ENCODE measurements at regions not wholly inside any gene's neighbourhood (a gene's known extent, or its start where the extent isn't known, plus 50 kb on each side); places are given as distances from the start of the nearest gene placed in this dataset.

DNA sequence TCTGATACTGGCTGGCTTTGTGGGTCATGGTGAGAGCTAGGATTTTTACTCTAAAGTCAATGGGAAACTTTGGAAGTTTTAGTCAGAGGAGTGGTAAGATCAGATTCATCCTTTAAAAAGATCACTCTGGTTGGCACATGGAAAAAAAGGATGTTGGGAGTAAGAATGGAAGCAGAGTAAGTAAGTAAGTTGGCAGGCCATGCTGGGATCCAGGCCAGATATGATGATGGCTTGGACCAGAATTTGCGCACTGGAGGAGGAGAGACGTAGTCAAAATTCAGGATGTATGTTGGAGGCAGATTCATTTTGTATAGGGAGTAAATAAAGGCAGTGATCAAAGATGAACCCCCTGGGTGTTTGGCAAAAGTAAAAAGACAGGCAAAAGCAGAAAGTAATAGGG is 283.3 kb upstream of the THSD7B start:
- no peak for DNase-seq (ENCODE audit: low read depth in 4 of 4, low spot score in 1 of 4)

DNA sequence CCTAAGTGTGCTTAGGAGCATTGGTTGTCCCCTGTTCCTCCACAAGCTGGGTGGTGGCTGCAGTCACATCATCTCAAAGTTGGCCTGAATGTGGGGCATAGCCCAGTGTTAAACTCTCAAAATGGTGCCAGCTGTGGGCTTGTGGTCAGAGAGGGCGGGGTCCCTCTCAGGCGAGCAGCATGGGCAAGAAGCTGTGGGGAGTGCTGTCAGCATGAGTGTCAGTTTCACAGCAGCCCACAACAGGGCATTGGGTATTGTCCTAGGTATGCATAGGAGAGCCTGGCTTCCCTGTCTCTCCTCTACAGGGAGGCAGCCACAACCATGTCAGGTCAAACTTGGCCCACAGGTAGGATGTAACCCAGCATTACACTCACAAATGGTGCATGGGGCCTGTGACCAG is 285.6 kb upstream of the THSD7B start:
- no peak for DNase-seq (ENCODE audit: low read depth in 4 of 4, low spot score in 1 of 4)

DNA sequence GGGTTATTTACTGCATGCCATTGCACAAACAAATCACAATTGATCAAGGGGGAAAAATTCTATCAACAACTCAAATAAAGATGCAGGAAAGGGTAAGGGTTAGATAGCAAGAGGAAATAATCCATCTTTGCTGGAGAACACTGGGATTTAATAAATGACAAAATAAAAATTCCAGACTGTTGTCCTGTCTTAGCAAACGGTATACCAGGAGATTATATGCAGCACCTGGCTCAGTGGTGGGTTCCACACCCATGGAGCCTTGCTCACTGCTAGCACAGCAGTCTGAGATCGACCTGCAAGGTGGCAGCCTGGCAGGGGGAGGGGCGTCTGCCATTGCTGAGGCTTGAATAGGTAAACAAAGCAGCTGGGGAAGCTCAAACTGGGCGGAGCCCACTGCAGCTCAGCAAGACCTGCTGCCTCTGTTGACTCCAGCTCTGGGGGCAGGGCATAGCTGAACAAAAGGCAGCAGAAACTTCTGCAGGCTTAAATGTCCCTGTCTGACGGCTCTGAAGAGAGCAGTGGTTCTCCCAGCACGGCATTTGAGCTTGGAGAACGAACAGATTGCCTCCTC is 296.5 kb upstream of the THSD7B start:
- DNase-seq (ENCODE audit: low read depth in 4 of 4, low spot score in 1 of 4), result no peak

DNA sequence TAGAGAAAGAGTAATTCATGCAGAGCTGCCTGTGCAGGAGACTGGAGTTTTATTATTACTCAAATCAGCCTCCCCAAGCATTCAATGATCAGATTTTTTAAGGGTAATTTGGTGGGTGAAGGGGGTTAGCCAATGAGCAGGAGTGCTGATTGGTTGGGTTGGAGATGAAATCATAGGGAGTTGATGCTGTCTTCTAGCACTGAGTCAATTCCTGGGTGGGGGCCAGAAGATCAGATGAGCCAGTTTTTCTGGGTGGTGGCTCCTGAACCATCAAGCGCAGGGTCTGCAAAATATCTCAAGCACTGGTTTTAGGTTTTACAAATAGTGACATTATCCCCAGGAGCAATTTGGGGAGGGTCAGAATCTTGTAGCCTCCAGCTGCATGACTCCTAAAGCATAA is 312.8 kb upstream of the THSD7B start:
- no peak for DNase-seq (ENCODE audit: low read depth in 4 of 4, low spot score in 1 of 4)

DNA sequence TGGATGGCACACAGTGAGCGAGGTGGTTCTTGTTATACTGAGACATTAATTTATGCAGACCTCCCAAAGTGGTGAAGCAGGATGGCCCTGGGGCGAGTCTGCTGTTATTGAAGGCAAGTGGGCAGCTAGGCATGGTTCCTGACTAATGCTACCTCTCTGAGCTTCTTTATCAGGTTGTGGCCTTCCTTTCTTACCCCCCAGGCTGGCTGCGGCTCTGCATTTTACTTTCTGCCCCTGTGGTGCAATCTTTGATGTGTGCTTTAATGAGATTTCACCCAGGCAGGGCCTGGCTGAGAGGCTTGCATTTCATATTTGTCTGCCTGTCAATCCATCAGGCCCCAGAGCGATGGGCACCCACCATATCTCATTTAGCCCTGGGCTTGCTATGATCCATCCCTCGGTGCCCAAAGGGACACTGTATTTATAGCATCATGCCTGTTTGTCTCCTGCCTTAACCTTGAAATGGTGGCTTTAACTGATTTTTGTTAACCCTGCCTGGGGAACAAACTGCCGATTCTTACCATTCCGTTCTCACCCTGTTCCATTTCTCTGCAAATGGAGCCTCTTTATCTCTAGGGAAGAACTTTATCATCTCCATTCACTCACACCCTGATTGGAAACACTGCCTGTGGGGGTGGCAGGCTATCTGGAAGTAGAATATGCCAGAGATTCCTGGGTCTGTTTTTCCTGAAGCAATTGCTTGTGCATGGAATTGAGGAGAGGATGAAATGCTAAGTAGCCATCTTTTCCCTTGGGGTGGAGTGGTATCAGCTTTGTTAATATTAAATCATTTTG is 316.2 kb upstream of the THSD7B start:
- DNase-seq (ENCODE audit: low read depth in 4 of 4, low spot score in 1 of 4), result no peak

DNA sequence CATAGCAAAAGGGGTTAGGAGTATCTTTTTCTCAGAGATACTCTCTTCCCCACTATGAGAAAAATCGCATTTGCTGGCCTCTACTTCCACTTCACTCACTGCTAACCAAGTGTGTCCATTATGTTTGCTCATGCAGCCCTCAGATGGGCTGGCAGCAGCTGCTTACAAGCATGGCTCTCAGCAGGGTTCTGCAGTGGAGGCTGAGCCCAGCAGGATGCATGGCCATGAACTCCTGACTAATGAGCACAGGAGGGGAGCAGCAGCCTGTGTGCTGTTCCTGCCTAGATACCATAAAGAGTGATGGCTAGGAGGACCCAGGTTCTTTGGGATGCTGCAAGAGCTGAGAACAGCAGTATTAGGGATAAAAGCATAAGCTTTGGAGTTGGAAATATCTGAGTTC is 316.9 kb upstream of the THSD7B start:
- DNase-seq (ENCODE audit: low read depth in 4 of 4, low spot score in 1 of 4), result no peak

DNA sequence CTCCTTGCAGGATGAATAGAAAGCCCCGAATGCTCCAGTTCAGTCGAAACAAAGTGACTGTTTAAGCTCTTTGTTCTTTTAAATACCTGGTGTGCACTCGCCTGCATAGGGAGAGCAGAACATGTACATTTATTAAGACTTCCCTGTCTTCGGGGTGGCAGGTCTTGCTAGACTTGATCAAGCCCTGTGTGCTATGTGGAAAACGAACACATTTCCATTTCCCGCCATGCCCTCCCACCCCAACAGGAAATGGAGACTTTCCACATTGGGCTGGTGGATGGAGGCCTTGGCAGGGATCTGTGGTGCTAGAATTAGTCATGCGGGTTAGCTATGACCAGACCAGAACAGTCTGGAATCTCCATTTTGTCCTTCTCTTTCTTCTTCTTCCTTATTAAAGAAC is 321.0 kb upstream of the THSD7B start:
- no peak for DNase-seq (ENCODE audit: low read depth in 4 of 4, low spot score in 1 of 4)

DNA sequence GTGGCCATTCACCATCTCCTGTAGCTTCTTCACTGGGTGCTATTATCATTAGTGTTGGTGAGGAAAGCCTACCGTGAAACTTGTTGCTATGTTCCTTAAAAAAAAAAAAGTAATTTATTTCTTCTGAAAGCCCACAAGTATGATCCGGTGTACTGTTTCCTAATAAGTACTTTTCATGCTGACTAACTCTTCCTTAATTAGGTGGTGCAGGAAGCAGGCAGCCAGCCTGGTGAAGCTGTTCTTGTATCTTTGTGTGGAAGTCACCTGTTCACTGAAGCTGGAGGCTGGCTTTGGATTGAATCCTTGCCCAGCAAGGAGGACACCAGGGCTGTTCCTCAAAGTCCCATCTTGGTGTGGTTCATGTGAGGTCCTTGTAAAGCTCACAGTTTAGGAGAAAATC is 321.7 kb upstream of the THSD7B start:
- DNase-seq (ENCODE audit: low read depth in 4 of 4, low spot score in 1 of 4), result no peak

DNA sequence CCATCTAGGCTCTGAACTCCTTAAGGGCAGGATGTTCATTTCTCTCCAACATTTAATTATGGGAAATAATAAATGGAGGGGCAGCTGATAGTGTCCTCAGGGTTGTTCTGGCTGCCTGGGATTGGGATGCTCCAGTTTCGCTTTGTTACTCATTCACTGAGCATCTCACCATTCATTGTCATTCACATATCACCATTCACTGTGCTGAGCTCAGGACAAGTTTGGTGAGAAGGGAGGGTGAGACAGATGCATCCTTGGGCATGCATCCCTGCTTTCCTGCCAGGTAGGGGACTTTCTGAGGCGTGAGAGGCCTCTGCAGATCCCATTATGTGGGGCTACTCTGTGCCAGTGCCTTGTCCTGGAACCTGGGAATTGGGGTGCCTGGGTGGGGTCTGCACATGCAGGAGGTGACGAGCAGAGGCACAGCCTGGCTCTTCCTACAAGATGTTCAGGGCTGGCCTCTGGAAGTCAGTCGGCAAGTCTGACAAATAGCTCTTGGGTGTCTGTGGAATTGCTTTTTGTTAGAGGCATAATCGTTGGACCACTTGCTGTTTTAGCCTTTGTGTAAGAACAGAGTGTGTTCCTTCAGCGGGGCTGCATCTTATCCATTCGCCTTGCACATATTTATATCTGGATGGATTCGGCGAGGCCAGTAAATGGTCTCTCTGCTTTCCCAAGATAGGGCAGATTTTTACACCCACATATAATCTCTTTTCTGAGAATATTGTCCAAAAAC is 323.2 kb upstream of the THSD7B start:
- DNase-seq (ENCODE audit: low read depth in 4 of 4, low spot score in 1 of 4), result no peak

DNA sequence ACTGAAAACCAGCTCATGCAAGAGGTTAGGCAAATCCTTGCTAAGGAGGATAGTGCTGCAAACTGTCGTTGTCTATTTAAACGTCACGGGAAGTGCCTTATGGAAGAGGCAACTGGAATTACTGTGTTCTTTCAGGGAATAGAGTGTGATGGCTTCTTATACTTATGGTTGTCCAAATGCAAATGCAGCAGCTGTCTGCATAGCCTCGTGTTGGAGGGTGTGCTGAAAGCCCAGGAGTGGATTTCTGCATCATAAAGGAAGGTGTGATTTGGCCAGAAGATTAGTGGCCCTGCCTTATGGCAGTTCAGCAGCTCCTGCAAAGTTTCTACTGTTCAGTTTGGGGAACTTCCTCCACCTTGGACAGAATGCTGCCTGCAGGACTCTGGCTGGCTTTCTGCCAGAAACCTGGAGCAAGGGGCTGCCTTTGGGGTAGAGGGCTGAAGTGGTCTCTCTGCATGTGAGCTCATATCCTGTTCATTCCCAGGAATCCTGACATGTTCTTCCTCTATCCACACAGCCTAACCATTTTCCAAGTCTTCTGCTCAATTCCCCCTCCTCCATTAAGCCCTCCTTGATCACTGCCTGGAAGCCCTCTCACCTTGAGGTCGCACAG is 321.2 kb upstream of the CXCR4 start:
- no peak for DNase-seq (ENCODE audit: low read depth in 4 of 4, low spot score in 1 of 4)

DNA sequence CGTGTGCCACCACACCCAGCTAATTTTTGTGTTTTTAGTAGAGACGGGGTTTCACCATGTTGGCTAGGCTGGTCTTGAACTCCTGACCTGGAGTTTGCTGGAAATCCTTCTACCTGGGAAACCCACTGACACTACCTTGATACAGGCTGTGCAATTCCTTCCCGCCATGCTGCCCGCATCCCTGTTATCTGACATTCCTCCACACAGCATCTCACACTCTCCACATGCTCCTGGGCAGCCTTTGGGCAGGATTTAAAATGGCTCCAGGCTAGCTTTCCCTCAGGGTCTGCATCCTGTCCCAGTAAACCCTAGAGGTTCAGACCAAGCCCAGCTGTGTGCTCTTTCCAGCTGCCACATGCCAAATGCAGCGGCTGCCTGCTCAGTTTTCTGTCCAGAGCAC is 319.5 kb upstream of the CXCR4 start:
- no peak for DNase-seq (ENCODE audit: low read depth in 4 of 4, low spot score in 1 of 4)

DNA sequence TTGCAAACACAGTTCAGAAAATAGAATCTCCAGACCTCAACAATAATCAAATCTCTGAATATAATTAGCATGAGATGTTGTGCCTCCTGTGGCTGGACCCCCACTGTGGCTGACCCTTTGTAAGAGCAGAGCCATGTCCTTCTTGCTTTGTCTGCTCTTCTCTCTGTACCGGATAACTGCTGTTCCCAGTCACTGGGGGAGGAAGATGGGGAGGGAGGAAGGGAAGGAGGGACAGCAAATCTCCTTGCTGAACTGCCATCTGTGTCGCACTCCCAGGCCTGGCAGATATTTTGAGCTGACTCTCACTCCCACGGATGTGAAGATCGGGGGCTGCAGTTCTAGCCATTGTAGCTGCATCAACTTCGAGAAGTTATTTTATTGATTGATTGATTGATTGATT is 319.0 kb upstream of the CXCR4 start:
- DNase-seq (ENCODE audit: low read depth in 4 of 4, low spot score in 1 of 4), result no peak

DNA sequence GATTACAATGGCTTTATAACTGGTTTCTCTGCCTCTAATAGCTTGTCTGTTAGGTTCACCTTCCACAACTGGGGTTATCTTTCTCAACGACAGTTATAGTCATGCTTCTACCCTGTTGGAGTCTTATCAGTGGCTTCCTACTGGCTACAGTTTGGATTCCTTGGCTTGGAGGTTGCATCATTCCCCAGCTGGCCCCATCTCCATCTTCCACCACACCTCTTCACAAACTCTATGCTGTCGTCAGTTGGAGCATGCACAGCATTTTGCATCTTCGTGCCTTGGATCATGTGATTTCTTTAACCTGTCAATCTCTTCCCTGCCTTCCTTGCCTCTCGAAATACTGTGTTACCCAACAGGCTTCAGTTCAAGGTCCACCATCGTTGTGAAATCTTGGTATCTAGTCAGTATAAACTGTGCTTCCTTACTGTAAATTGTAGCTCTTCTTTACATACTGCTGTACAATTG is 316.3 kb upstream of the CXCR4 start:
- DNase-seq (ENCODE audit: low read depth in 4 of 4, low spot score in 1 of 4), result no peak

DNA sequence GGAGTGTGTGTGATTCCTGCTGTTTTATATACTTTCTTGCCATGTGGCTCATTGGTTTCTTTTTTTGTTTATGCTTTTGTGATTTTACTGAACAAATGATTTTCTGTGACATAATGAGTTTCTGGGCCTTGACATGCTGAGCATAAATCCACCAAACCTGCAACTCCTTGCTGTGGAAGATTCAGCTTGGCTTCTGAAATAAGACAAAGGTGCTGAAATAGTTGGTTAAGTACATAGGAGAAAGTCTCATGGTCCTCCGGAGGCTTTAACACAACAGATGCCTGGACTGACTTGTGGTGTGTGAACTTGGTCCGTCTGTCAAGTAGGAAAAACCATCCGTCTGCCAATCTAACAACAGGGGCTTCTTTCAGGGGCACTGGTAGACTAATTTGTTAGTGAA is 315.3 kb upstream of the CXCR4 start:
- no peak for DNase-seq (ENCODE audit: low read depth in 4 of 4, low spot score in 1 of 4)

DNA sequence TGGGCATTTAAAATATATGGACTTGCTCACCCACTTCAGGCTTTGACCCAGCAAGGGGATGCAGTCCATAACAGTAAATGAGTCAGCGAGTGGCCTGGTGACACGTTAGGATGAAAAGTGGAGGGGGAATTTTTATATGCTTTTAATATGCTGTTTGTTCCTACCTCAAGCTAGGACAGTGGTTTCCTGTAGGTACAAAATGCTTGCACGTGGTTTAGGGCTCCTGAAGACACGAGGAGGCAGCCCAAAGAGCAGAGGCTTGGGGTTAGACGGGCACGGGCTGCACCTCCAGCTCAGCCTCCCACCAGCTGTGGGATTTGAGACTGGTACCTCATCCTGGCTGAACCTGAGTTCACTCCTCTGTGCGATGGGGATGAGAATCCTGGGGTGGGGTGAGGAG is 306.2 kb upstream of the CXCR4 start:
- DNase-seq (ENCODE audit: low read depth in 4 of 4, low spot score in 1 of 4), result no peak

DNA sequence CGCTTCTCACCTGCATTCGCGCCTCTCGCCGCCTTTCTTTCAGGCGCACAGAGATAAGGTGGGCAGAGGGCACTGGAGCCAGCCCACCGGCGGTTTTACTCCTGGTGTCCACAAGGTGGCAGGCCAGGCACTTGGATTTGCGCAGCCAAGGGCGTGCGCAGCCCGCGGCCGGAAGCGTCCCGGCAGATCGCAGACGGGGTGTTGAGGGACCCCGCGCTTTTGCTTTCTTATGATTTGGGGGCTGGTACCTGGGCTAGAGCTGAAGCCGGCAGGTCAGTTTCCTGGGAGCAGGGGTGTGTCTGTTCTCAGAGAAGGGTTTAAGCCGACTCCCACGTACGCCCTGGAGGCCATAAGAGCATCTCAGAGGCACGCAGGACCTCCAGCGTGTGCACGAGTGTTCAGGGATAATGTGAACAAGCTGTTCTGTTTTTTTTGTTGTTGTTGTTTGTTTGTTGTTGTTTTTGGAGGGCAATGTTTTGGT is 305.6 kb upstream of the CXCR4 start:
- DNase-seq (ENCODE audit: low read depth in 4 of 4, low spot score in 1 of 4), result peak; percentile 65 to 78 (median 68)

DNA sequence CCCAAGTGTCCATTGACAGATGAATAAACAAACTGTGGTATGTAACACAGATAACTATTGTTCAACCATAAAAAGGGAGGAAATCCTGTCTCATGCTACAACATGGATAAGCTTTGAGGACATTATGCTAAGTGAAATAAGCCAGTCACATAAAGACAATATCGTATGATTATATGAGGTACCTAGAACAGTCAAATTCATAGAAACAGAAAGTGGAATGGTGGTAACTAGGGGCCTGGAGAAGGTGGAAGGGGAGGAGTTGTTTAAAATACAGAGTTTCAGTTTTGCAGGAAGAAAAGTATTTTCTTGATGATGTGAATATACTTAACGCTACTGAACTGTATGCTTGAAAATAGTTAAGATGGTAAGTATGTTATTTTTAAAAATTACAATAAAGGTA is 304.6 kb upstream of the CXCR4 start:
- no peak for DNase-seq (ENCODE audit: low read depth in 4 of 4, low spot score in 1 of 4)

DNA sequence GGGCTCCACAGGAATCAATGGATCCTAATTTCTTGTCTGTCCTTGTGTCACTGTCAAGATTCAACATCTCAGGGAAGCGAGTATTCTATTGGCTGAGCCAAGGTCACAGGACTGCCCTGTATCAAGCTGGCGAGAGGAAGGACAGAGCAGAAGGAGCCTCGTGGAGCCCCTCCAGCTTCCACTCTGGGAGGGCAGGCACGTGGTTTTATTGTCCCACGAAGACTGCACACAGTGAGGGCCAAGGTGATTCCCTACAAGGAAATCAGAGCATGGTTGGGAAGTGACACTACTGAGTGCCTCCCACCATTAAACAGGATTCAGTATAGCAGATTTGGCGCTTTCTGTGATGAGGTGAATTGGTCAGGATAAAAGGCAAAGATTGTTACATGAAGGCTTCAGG is 302.4 kb upstream of the CXCR4 start:
- no peak for DNase-seq (ENCODE audit: low read depth in 4 of 4, low spot score in 1 of 4)

DNA sequence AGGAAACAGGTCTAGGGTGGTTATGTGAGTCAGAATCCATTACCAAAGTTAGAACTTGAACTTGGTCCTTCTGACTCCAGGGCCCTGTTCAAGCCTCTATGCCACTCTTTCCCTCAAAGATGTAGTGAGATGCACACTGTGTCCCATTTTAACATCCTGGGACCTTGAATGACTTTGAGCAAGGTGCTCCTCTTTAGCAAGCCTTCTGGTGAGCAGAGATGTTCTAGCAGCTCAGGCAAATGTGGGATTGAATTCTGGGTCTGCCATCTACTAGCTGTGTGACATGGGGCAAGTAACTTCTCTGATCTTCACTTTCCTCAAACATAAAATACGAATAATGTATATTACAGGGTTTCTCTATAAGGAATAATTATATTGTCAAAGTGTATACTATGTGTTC is 294.0 kb upstream of the CXCR4 start:
- DNase-seq (ENCODE audit: low read depth in 4 of 4, low spot score in 1 of 4), result no peak

DNA sequence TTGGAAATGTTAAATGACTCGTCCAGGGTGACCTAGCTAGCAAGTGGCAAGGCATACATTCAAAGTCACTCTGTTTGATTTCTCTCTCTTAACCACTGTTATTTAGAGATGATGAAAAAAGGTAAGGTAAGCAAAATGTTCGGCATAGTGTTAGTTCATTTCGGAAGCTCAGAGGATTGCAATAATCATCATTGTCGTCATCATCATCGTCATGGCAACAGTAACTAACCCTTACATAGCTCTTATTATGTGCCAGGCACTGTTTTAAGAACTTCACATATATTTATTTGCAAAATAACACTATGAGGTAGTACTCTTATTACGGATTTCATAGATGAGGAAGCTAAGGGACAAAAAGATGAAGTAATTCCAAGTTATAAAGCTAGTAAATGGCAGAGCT is 292.7 kb upstream of the CXCR4 start:
- no peak for DNase-seq (ENCODE audit: low read depth in 4 of 4, low spot score in 1 of 4)

DNA sequence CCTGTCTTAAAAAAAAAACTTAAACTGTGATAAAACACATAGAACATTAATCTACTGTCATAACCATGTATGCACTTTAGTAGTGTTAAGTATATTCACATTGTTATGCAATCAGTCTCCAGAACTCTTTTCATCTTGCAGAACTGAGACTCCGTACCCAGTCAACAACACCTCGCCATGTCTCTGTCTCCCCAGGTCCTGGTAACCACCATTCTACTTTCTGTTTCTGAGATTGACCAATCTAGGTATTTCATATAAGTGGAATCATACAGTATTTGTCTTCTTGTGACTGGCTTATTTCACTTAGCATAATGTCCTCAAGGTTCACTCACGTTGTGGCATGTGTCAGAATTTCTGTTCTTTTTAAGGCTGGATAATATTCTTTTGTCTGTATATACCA is 290.8 kb upstream of the CXCR4 start:
- no peak for DNase-seq (ENCODE audit: low read depth in 4 of 4, low spot score in 1 of 4)

DNA sequence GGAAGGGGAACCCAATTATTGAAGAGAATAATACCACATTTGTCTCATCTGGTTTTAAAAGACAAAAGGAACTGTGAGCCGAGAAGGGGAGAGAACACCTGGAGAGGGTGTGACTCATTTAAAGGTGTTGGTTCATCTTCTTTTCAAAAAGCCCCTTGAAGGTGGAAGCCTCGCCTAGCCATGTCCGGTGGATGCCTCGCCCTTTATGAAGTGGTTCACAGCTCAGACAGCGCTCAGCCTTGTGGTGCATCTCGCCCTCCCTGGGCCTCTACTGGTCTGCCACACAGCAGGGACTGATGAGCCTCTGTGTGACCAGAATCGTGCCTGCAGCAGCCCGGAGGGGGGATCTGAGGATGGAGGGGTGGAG is 290.0 kb upstream of the CXCR4 start:
- DNase-seq (ENCODE audit: low read depth in 4 of 4, low spot score in 1 of 4), result no peak
